ENCODE measurements at regions not wholly inside any gene's neighbourhood (a gene's known extent, or its start where the extent isn't known, plus 50 kb on each side); places are given as distances from the start of the nearest gene placed in this dataset.
"Not testable (repeated sequence)": the region's sequence is repeated elsewhere in the genome, so short reads cannot be mapped to it uniquely, and the experiment has no call there.

DNA sequence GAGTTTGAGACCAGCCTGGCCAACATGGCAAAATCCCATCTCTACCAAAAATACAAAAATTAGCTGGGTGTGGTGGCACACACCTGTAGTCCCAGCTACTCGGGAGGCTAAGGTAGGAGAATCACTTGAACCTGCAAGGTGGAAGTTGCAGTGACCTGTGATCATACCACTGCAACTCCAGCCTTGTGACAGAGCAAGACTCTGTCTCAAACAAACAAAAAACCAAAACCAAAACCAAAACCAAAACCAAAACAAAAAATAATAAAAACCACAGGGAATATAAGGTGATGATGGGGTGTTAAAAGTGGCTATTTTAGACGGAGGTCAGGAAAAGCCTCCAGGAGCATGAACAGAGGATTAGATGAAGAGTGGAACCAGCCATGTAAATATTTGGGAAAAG is 96.3 kb upstream of the ARRDC3 start:
- DNase-seq (ENCODE audit: low read depth): not testable (repeated sequence)

- DNase-seq (ENCODE audit: low read depth): peak; percentile 24
These were observed 95.0 kb upstream of the ARRDC3 start for GRCh38 chr5:91478096-91478495.

- DNase-seq (ENCODE audit: low read depth): no peak
These were observed 94.3 kb upstream of the ARRDC3 start for GRCh38 chr5:91477408-91477807.

GRCh38 chr5:91474201-91474600 is 91.1 kb upstream of the ARRDC3 start:
- DNase-seq (ENCODE audit: low read depth): peak; percentile 32

DNA sequence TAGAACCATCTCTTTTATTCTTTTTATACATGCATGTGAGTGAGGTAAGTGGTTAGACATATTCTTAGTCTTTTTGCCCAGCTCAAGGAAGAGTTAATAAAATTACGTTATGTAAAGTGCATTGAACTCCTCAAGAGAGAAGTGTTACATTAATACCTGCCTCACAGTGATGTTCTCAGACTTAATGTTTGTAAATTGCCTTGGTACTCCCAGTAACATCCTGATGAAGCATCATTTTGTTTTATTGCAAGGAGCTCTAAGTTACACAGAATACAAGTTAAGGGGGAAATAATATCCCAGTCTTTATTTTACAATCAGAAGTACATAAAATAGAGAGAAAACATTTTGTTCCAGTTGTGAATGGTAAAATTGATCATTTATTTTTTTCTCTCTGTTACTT is 89.5 kb upstream of the ARRDC3 start:
- no peak for DNase-seq (ENCODE audit: low read depth)

- no peak for DNase-seq (ENCODE audit: low read depth)
These were observed 86.5 kb upstream of the ARRDC3 start for GRCh38 chr5:91469517-91470165.

- no peak for DNase-seq (ENCODE audit: low read depth)
These were observed 85.7 kb upstream of the ARRDC3 start for GRCh38 chr5:91468651-91469422.

GRCh38 chr5:91464886-91465646 is 81.9 kb upstream of the ARRDC3 start:
- DNase-seq (ENCODE audit: low read depth): no peak

- no peak for DNase-seq (ENCODE audit: low read depth)
These were observed 74.6 kb upstream of the ARRDC3 start for GRCh38 chr5:91457681-91458058.

DNA sequence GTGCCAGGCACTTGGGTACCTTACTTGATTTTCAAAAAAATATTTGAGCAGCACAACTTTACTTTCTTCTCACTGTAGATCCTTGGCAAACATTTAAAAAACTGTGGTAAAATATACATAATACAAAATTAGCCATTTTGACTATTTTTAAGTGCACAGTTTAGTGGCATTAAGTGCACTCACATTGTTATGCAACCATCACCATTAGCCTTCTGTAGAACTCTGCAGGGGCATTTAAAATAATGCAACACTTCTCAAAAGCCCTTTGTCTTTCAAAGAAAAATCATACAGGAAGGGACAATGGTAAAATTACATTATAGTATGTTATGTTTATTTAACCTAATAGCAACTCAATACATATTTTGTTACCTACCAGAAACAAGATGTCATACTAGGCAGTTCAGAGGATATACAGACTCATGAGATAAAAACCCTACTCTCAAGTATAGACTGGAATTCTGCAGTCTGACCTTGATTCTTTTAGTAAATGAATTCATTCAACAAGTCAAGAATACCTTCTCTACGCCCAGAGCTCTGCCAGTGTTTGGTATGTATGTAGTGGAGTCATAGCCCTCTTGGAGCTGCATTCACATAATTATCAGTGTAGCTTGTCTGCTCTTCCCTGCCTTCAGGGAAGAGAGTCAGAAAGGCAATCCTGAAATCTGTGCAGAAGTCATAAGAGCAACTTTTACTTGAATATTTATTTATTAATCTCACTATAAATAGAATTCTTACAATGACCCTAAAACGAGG is 74.0 kb upstream of the ARRDC3 start:
- DNase-seq (ENCODE audit: low read depth): no peak

DNA sequence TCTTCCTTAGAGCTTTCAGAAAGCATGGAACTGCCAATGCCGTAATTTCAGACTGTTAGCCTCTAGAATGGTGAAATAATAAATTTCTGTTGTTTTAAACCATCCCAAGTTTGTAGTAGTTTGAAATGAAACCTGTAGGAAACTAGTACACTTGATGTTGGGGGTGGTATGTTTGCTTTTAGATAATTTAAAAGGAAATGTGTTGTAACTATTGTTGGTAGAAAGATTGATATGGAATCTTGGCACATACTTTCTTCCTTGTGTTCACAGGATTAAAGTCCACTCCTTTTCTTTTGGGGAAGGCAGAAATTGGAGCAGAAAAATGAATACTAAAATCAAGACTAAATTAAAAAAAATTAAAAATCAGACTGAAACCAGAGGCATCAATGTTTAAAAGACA is 66.0 kb upstream of the ARRDC3 start:
- no peak for DNase-seq (ENCODE audit: low read depth)

GRCh38 chr5:91448079-91448478 is 65.0 kb upstream of the ARRDC3 start:
- not testable (repeated sequence) for DNase-seq (ENCODE audit: low read depth)

GRCh38 chr5:91446880-91447279 is 63.8 kb upstream of the ARRDC3 start:
- DNase-seq (ENCODE audit: low read depth): not testable (repeated sequence)

- no peak for DNase-seq (ENCODE audit: low read depth)
These were observed 60.8 kb upstream of the ARRDC3 start for GRCh38 chr5:91443761-91444467.

DNA sequence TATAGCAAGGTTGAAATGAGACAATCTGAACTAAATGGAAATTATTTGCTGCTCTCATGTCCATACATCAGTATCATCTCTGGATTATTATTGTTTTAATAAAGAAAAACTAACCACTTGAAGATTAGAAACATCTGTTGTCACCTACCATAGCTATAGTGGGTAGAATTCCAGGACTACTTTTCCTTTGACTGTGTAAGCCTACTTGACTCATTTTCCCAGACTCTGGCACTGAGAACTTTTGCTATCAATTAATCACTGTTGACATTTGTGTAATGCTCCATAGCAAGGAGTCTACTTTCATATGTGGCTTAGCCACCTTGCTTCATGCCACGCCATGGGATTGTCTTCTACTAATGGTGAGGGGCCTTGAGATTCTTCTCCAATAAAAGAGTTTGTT is 59.9 kb upstream of the ARRDC3 start:
- DNase-seq (ENCODE audit: low read depth): peak; percentile 69

DNA sequence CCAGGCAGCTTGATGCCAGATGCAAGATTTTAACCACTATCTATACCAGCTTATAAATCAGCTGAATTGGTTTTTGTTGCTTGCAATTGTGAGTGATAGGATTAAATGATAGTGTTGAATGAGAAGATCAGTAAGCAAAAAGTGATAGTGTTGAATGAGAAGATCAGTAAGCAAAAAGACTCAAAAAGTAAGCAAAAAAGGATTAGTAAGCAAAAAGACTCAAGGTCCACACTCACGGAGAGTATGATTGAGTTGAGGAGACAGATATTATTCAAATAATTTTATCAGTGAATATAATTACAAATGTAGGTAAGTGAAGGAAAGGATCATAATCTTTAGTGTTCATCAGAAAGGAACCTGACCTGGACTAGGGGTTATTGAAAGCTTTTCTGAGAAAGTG is 58.0 kb upstream of the ARRDC3 start:
- DNase-seq (ENCODE audit: low read depth): no peak

GRCh38 chr5:91438871-91439270 is 55.8 kb upstream of the ARRDC3 start:
- DNase-seq (ENCODE audit: low read depth): no peak

DNA sequence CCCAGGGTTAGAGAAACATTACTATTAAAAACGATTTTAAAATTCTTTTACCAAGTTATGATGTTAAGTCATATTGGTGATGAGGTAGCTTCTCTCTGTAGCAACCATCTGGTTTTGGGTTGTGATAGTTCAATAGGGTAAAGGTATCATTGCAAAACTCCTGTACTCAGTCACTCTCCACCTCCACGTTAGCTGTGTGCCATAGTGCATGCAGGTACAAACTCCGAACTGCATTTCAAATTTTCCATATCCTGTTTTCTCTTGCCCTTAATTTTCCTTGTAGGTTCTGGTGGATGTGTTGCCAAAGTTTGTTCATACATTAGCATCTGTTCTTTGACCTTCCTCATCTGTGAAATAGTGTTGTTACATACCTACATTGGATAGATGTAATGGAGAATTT is 53.1 kb upstream of the ARRDC3 start:
- no peak for DNase-seq (ENCODE audit: low read depth)

GRCh38 chr5:91434348-91434747 is 51.2 kb upstream of the ARRDC3 start:
- DNase-seq (ENCODE audit: low read depth): no peak

DNA sequence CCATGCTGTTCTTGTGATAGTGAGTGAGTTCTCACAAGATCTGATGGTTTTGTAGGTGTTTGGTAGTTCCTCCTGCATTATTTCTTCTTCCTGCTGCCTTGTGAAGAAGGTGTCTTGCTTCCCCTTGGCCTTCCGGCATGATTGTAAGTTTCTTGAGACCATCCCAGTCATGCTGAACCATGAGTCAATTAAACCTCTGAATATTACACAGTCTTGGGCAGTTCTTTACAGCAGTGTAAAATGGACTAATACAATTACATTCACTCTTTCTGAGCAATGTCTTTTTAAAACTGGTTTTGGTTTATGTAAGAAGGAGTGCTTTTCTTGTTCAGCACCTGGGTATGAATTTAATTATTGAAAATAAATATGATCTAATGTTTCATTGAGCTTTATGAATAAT is 50.7 kb upstream of the ARRDC3 start:
- no peak for DNase-seq (ENCODE audit: low read depth)

Measured in myocyte (in vitro differentiated cells).